HG03139 (cell line): ENCODE measurements at regions not wholly inside any gene's neighbourhood (a gene's known extent, or its start where the extent isn't known, plus 50 kb on each side); places are given as distances from the start of the nearest gene placed in this dataset.

ENCODE experiments used
- ATAC-seq: cut with Tn5 transposase; IDR thresholded peaks from one replicate; pipeline ENCODE4 v1.9.1; 2021; ENCODE audit not compliant: unreplicated experiment

- ATAC-seq = no peak
These were observed 130.6 kb downstream of the ERMARD start for GRCh38 chr6:169881976-169882375.

GRCh38 chr6:169881398-169881797 lies 130.0 kb downstream of the ERMARD start:
- no peak for ATAC-seq

GRCh38 chr6:169880516-169880915 lies 129.1 kb downstream of the ERMARD start:
- no peak for ATAC-seq

GRCh38 chr6:169869301-169869700 lies 117.9 kb downstream of the ERMARD start:
- ATAC-seq = no peak

GRCh38 chr6:169868458-169868857 lies 117.0 kb downstream of the ERMARD start:
- peak; percentile 95 for ATAC-seq

- ATAC-seq = no peak
These were observed 116.3 kb downstream of the ERMARD start for GRCh38 chr6:169867751-169868191.

- ATAC-seq = no peak
These were observed 115.5 kb downstream of the ERMARD start for GRCh38 chr6:169866668-169867521.

GRCh38 chr6:169866140-169866534 lies 114.7 kb downstream of the ERMARD start:
- no peak for ATAC-seq

- ATAC-seq = no peak
These were observed 114.1 kb downstream of the ERMARD start for GRCh38 chr6:169865346-169866139.

GRCh38 chr6:169864148-169865020 lies 113.0 kb downstream of the ERMARD start:
- no peak for ATAC-seq

GRCh38 chr6:169863710-169864109 lies 112.3 kb downstream of the ERMARD start:
- no peak for ATAC-seq

- ATAC-seq = no peak
These were observed 111.6 kb downstream of the ERMARD start for GRCh38 chr6:169862892-169863525.

- ATAC-seq = no peak
These were observed 110.8 kb downstream of the ERMARD start for GRCh38 chr6:169862043-169862891.

- ATAC-seq = no peak
These were observed 110.1 kb downstream of the ERMARD start for GRCh38 chr6:169861431-169862042.

GRCh38 chr6:169859978-169860703 lies 108.7 kb downstream of the ERMARD start:
- no peak for ATAC-seq

- no peak for ATAC-seq
These were observed 108.1 kb downstream of the ERMARD start for GRCh38 chr6:169859401-169859977.

GRCh38 chr6:169858935-169859351 lies 107.5 kb downstream of the ERMARD start:
- no peak for ATAC-seq

- no peak for ATAC-seq
These were observed 107.0 kb downstream of the ERMARD start for GRCh38 chr6:169858293-169858934.
